GM12878 (cell line): ENCODE measurements at regions not wholly inside any gene's neighbourhood (a gene's known extent, or its start where the extent isn't known, plus 50 kb on each side); places are given as distances from the start of the nearest gene placed in this dataset.

Source experiments
- ATAC-seq: fragments of 200-7000 bp; cut with Tn5 transposase; 3 replicates; pipeline ENCODE4 v1.9.1; 2020; ENCODE audit warnings: mild to moderate bottlenecking, moderate library complexity
- BruUV-seq: library from RNA; stranded (reverse); fragments of 400-500 nt; replicated peaks from 2 replicates; lab custom pipeline; 2021; lab: Mats Ljungman, UMichigan
- CTCF ChIA-PET: fragments of 300-600 bp; sonication (Branson Sonifier 250); formaldehyde crosslinking; extraction: SDS; loops from one replicate; lab custom pipeline; 2021; ENCODE audit warnings: inconsistent platforms; lab: Yijun Ruan, JAX
- POLR2A ChIA-PET: fragments of 350-600 bp; formaldehyde crosslinking; extraction: SDS; loops from one replicate; lab custom pipeline; 2021; ENCODE audit warnings: inconsistent platforms; lab: Charles Lee
- RAD21 ChIA-PET: fragments of 300-600 bp; sonication (Branson Sonifier 250); formaldehyde crosslinking; loops from one replicate; lab custom pipeline; 2023; ENCODE audit warnings: antibody characterized with exemption; ENCODE audit not compliant: unreplicated experiment; lab: Charles Lee
- SMC1A ChIA-PET: fragments of 300-600 bp; sonication (Branson Sonifier 250); formaldehyde crosslinking; loops from one replicate; lab custom pipeline; 2023; ENCODE audit not compliant: unreplicated experiment, uncharacterized antibody; lab: Charles Lee
- DNase-seq: peaks from one replicate; pipeline ENCODE4 v3.0.0-alpha.2; 2011; ENCODE audit warnings: low read depth, low spot score
- FAIRE-seq: peaks from 3 replicates; lab custom pipeline; 2011; peaks lifted over from hg19 to GRCh38; lab: Jason Lieb, UNC
- H2AFZ ChIP-seq: 2 replicates; pipeline ENCODE4 v1.6.0; 2011; ENCODE audit warnings: low read depth, low read length, control low read depth; ENCODE audit not compliant: control insufficient read depth
- H3K27ac ChIP-seq: 2 replicates; pipeline ENCODE4 v1.5.1; 2011; ENCODE audit warnings: control low read depth; ENCODE audit not compliant: control insufficient read depth, insufficient read depth
- H3K27me3 ChIP-seq, 2 experiments: replicated peaks in 1 of 2; 2 replicates each; pipeline versions ENCODE4 v1.6.0 to v1.6.1; 2011; ENCODE audit warnings: low read length in 1 of 2; ENCODE audit not compliant: control insufficient read depth in 2 of 2, insufficient read depth in 2 of 2
- H3K36me3 ChIP-seq, 2 experiments: 2 replicates each; pipeline ENCODE4 v1.5.1; 2011; ENCODE audit warnings: low read length in 1 of 2; ENCODE audit not compliant: control insufficient read depth in 2 of 2, insufficient read depth in 2 of 2
- H3K4me1 ChIP-seq: 2 replicates; pipeline ENCODE4 v1.6.1; 2011; ENCODE audit warnings: mild to moderate bottlenecking, low read length, moderate library complexity, mixed read lengths; ENCODE audit not compliant: control insufficient read depth, insufficient read depth
- H3K4me2 ChIP-seq: 2 replicates; pipeline ENCODE4 v1.6.0; 2011; ENCODE audit warnings: control low read depth; ENCODE audit not compliant: control insufficient read depth, insufficient read depth
- H3K4me3 ChIP-seq: fragments of 200-600 bp; sonication (generic); 2 replicates; pipeline ENCODE4 v1.5.1; 2016
- H3K79me2 ChIP-seq: 2 replicates; pipeline ENCODE4 v1.6.0; 2011; ENCODE audit warnings: low read length; ENCODE audit not compliant: control insufficient read depth, insufficient read depth
- H3K9ac ChIP-seq: 2 replicates; pipeline ENCODE4 v1.8.0; 2011; ENCODE audit warnings: low read length, control low read depth, mixed read lengths; ENCODE audit not compliant: control insufficient read depth, insufficient read depth
- H3K9me3 ChIP-seq: replicated peaks from 3 replicates; pipeline ENCODE4 v1.5.1; 2011; ENCODE audit warnings: mild to moderate bottlenecking, low read length; ENCODE audit not compliant: control insufficient read depth, insufficient read depth
- H4K20me1 ChIP-seq: 2 replicates; pipeline ENCODE4 v1.6.0; 2011; ENCODE audit not compliant: control insufficient read depth, insufficient read depth
- ASH2L ChIP-seq: fragments of 300-600, 200-600 bp; sonication (generic); IDR thresholded peaks from 2 replicates; pipeline ENCODE4 v1.6.1; 2017; ENCODE audit warnings: low read depth, mild to moderate bottlenecking, borderline replicate concordance
- CEBPB ChIP-seq, 2 experiments: fragments of 150-350 bp in 1 of 2; IDR thresholded peaks; 2 replicates each; pipeline ENCODE4 v1.6.1; 2012 to 2014; ENCODE audit warnings: low read depth in 2 of 2, low read length in 2 of 2, borderline replicate concordance in 1 of 2, inconsistent platforms in 1 of 2
- GABPA ChIP-seq: IDR thresholded peaks from 2 replicates; pipeline ENCODE4 v1.6.1; 2014; ENCODE audit warnings: antibody characterized with exemption, low read depth, mild to moderate bottlenecking, inconsistent platforms
- GATAD2B ChIP-seq: fragments of 450-650 bp; conservative IDR thresholded peaks from 2 replicates; pipeline ENCODE4 v1.6.1; 2017; ENCODE audit warnings: low read depth, mild to moderate bottlenecking, moderate library complexity
- KDM1A ChIP-seq: fragments of 200-600 bp; sonication (generic); IDR thresholded peaks from 2 replicates; pipeline ENCODE4 v1.6.1; 2016; ENCODE audit warnings: borderline replicate concordance
- NFIC ChIP-seq: IDR thresholded peaks from 2 replicates; pipeline ENCODE4 v1.6.1; 2012; ENCODE audit warnings: low read depth, mild to moderate bottlenecking, inconsistent platforms, low read length, moderate library complexity
- NFYA ChIP-seq: IDR thresholded peaks from 2 replicates; pipeline ENCODE4 v1.6.1; 2011; ENCODE audit warnings: low read depth, mild to moderate bottlenecking, low read length, improper control_type of control experiment, borderline replicate concordance
- NFYB ChIP-seq: IDR thresholded peaks from 2 replicates; pipeline ENCODE4 v1.6.1; 2011; ENCODE audit warnings: low read depth, mild to moderate bottlenecking, low read length, improper control_type of control experiment, moderate library complexity; ENCODE audit not compliant: insufficient read depth
- NR2F1 ChIP-seq: fragments of 450-650 bp; conservative IDR thresholded peaks from 2 replicates; pipeline ENCODE4 v1.6.1; 2017; ENCODE audit warnings: mild to moderate bottlenecking
- POLR2A ChIP-seq: IDR thresholded peaks from 2 replicates; pipeline ENCODE4 v1.6.1; 2011; ENCODE audit warnings: low read depth, mild to moderate bottlenecking, low read length
- SPI1 ChIP-seq: IDR thresholded peaks from 2 replicates; pipeline ENCODE4 v1.6.1; 2011; ENCODE audit warnings: low read depth, mild to moderate bottlenecking, low read length, moderate library complexity, borderline replicate concordance; ENCODE audit not compliant: insufficient read depth
- WGBS: methylation state at CpG from one replicate; pipeline ENCODE4 v1.1.6; 2016; ENCODE audit warnings: low lambda C conversion rate; ENCODE audit not compliant: insufficient replicate concordance, insufficient coverage; ENCODE audit errors: missing lambda C conversion rate; 5-methylcytosine and 5-hydroxymethylcytosine counted together
- in situ Hi-C: fragments of 300-500 bp; cut with MboI; formaldehyde crosslinking; loops from 9 replicates; pipeline ENCODE4 v1.14.3; 2018; ENCODE audit warnings: mixed read lengths
- intact Hi-C: fragments of 100-400 bp; cut with micrococcal nuclease; formaldehyde crosslinking; loops from one replicate; pipeline ENCODE4 v1.14.2; 2022; ENCODE audit not compliant: unreplicated experiment
- TF ChIP-seq, protein P1 (sequence below): fragments of 450-650 bp; IDR thresholded peaks from 2 replicates; pipeline ENCODE4 v1.6.1; 2016; ENCODE audit warnings: mild to moderate bottlenecking
- TF ChIP-seq, protein P2 (sequence below): fragments of 450-650 bp; IDR thresholded peaks from 2 replicates; pipeline ENCODE4 v1.6.1; 2017; ENCODE audit warnings: antibody characterized with exemption, mild to moderate bottlenecking, moderate library complexity

DNA sequence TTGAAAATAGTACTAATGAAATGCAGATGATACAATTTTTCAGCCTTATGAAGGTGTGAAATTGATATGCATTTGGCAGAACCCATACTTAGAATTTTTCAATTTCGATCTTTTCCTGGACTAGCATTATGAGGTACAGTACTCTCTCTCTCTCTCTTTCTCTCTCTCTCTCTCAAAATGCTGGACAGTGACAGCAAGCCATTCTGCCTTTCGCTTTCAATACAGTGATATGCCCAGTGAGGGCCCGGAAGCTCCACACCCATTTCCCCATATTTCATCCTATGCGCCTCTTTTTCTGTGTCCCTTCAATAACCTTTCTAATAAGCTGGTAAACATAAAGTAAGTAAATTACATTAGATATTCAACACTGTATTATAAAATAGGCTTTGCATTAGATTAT is 595.0 kb upstream of the UBE2E2 start:
- SMC1A ChIA-PET, result interaction anchor here (0.5 kb wide), 1 partner anchor 1172 kb away, joined by 3 read pairs; no protein-coding TSS in a partner anchor
- H3K27me3 ChIP-seq, result no peaks in the 10 kb centered on the region
- no peak for DNase-seq
- no peaks in the 10 kb centered on the region for H3K79me2 ChIP-seq
- in situ Hi-C loops, result no loop called here
- H3K4me3 ChIP-seq, result no peak overlapping the region
- no peaks in the 10 kb centered on the region for H4K20me1 ChIP-seq
- no peak overlapping the region for H3K4me2 ChIP-seq
- ATAC-seq, result no peak
- TF ChIP-seq POLR2A (no peak), SPI1 (no peak), GABPA (no peak), NFYB (no peak), CEBPB (IDR thresholded peaks at IDR 0.05; ENCODE audit: borderline replicate concordance in 1 of 2, low read depth in 2 of 2, low read length in 2 of 2) (no peak), NFYA (no peak), NR2F1 (no peak), ASH2L (no peak), GATAD2B (no peak), NFIC (no peak), KDM1A (no peak)
- TF ChIP-seq, protein P1, sequence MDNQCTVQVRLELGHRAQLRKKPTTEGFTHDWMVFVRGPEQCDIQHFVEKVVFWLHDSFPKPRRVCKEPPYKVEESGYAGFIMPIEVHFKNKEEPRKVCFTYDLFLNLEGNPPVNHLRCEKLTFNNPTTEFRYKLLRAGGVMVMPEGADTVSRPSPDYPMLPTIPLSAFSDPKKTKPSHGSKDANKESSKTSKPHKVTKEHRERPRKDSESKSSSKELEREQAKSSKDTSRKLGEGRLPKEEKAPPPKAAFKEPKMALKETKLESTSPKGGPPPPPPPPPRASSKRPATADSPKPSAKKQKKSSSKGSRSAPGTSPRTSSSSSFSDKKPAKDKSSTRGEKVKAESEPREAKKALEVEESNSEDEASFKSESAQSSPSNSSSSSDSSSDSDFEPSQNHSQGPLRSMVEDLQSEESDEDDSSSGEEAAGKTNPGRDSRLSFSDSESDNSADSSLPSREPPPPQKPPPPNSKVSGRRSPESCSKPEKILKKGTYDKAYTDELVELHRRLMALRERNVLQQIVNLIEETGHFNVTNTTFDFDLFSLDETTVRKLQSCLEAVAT, result no peak
- TF ChIP-seq, protein P2, sequence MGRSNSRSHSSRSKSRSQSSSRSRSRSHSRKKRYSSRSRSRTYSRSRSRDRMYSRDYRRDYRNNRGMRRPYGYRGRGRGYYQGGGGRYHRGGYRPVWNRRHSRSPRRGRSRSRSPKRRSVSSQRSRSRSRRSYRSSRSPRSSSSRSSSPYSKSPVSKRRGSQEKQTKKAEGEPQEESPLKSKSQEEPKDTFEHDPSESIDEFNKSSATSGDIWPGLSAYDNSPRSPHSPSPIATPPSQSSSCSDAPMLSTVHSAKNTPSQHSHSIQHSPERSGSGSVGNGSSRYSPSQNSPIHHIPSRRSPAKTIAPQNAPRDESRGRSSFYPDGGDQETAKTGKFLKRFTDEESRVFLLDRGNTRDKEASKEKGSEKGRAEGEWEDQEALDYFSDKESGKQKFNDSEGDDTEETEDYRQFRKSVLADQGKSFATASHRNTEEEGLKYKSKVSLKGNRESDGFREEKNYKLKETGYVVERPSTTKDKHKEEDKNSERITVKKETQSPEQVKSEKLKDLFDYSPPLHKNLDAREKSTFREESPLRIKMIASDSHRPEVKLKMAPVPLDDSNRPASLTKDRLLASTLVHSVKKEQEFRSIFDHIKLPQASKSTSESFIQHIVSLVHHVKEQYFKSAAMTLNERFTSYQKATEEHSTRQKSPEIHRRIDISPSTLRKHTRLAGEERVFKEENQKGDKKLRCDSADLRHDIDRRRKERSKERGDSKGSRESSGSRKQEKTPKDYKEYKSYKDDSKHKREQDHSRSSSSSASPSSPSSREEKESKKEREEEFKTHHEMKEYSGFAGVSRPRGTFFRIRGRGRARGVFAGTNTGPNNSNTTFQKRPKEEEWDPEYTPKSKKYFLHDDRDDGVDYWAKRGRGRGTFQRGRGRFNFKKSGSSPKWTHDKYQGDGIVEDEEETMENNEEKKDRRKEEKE, result no peak
- TF ChIP-seq, all 136 proteins: peak for 0
- CTCF ChIA-PET, result no interaction called here
- intact Hi-C loops, result no loop called here
- no peak for FAIRE-seq
- H3K4me1 ChIP-seq, result no peaks in the 10 kb centered on the region
- no peaks in the 10 kb centered on the region for H3K36me3 ChIP-seq
- no TSS peak for BruUV-seq
- 51% methylated on average over 4 of the region's 4 CpGs for WGBS
- H3K9ac ChIP-seq, result no peak overlapping the region
- RAD21 ChIA-PET, result no interaction called here
- H3K9me3 ChIP-seq, result no peaks in the 10 kb centered on the region
- H2AFZ ChIP-seq, result no peak overlapping the region
- POLR2A ChIA-PET, result no interaction called here
- no peak overlapping the region for H3K27ac ChIP-seq
